ENCODE measurements at regions not wholly inside any gene's neighbourhood (a gene's known extent, or its start where the extent isn't known, plus 50 kb on each side); places are given as distances from the start of the nearest gene placed in this dataset.

DNA sequence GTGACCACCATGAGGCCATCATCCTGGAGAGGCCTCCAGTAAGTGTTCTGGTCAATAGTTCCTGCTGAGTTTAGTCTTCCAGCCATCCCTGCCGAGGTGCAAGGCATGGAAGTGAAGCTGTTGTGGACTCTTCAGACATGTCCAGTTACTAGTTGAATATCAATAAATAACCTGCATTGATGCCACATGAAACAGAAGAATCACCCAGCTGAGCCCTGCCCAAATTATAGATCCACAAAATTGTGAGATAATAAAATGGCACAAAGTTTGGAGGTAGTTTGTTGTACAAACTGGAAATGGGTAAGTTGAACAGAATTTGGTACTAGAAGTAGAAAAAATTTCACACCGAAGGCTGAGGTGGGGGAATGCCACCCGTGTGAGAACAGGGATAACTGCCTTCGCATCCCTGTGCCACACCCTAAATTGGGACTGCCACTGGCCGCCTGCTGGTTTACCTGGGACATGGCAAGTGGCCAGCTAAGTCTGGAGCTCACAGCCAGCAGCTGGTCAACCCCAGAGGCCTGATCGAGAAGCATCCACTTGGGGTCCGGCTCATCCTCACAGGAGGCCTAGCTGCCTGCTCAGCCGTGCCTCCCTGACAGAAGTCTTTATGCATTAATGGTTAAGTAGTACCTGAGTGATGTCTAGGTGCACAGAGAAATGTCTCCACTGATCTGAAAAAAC lies 184.5 kb downstream of the SPRY1 start:
- H3K27ac ChIP-seq, result no peak overlapping the region
- ATAC-seq (no peak), DNase-seq (no peak)
- no peaks in the 10 kb centered on the region for H3K4me1 ChIP-seq
- no peaks in the 10 kb centered on the region for H3K27me3 ChIP-seq (ENCODE audit: insufficient read depth in 3 of 3, low read length in 2 of 3)
- no peaks in the 10 kb centered on the region for H3K36me3 ChIP-seq (ENCODE audit: insufficient read depth in 1 of 2, low read depth in 1 of 2)
- TF ChIP-seq, protein P1, sequence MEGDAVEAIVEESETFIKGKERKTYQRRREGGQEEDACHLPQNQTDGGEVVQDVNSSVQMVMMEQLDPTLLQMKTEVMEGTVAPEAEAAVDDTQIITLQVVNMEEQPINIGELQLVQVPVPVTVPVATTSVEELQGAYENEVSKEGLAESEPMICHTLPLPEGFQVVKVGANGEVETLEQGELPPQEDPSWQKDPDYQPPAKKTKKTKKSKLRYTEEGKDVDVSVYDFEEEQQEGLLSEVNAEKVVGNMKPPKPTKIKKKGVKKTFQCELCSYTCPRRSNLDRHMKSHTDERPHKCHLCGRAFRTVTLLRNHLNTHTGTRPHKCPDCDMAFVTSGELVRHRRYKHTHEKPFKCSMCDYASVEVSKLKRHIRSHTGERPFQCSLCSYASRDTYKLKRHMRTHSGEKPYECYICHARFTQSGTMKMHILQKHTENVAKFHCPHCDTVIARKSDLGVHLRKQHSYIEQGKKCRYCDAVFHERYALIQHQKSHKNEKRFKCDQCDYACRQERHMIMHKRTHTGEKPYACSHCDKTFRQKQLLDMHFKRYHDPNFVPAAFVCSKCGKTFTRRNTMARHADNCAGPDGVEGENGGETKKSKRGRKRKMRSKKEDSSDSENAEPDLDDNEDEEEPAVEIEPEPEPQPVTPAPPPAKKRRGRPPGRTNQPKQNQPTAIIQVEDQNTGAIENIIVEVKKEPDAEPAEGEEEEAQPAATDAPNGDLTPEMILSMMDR (IDR thresholded peaks at IDR 0.05), result no peak
- WGBS, 3 donors, result 94 to 96% (median 94%) methylated on average over 8 of the region's 8 CpGs
- H3K9me3 ChIP-seq, result peaks cover 15% of the 10 kb centered on the region
- intact Hi-C loops (cut with DNase I), result no loop called here
- H3K4me3 ChIP-seq, result no peak overlapping the region

GRCh38 chr4:123581802-123582201 lies 185.2 kb downstream of the SPRY1 start:
- no peaks in the 10 kb centered on the region for H3K27me3 ChIP-seq (ENCODE audit: insufficient read depth in 3 of 3, low read length in 2 of 3)
- TF ChIP-seq, protein P1 (IDR thresholded peaks at IDR 0.05), result no peak
- H3K9me3 ChIP-seq, result peaks cover 15% of the 10 kb centered on the region
- H3K4me1 ChIP-seq, result no peaks in the 10 kb centered on the region
- no peak for DNase-seq
- H3K36me3 ChIP-seq (ENCODE audit: insufficient read depth in 1 of 2, low read depth in 1 of 2), result no peaks in the 10 kb centered on the region
- no peak for ATAC-seq
- 96 to 99% (median 97%) methylated on average over 3 of the region's 3 CpGs for WGBS, 3 donors
- intact Hi-C loops (cut with DNase I), result no loop called here
- no peak overlapping the region for H3K27ac ChIP-seq
- no peak overlapping the region for H3K4me3 ChIP-seq

GRCh38 chr4:123583043-123583442 lies 186.4 kb downstream of the SPRY1 start:
- ATAC-seq (no peak), DNase-seq (no peak)
- Histone ChIP-seq H3K4me3 (no peak overlapping the region), H3K4me1 (no peaks in the 10 kb centered on the region), H3K9me3 (peaks cover 15% of the 10 kb centered on the region), H3K27ac (no peak overlapping the region), H3K27me3 (ENCODE audit: insufficient read depth in 3 of 3, low read length in 2 of 3) (no peaks in the 10 kb centered on the region), H3K36me3 (ENCODE audit: insufficient read depth in 1 of 2, low read depth in 1 of 2) (no peaks in the 10 kb centered on the region)
- TF ChIP-seq, protein P1 (IDR thresholded peaks at IDR 0.05), result no peak
- 89 to 95% (median 93%) methylated on average over 2 of the region's 2 CpGs for WGBS, 3 donors
- intact Hi-C loops (cut with DNase I), result no loop called here

DNA sequence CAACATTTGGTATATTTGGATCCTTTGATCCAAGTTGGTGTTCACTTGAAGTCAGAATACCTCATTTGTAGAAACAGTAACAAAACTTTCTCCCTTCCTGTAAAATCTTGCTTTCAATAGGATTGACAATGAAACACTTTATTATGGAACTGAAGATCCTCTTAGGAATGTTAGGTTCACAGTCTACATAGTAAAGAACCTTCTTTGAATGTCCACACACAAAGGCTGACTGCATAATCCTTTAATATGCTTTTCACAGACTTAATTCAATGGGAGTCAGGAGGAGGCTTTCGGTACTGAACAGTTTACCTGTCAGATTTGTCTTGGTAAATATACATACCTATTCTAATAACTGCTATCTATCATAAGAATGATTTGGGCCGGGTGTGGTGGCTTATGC lies 188.5 kb downstream of the SPRY1 start:
- H3K9me3 ChIP-seq, result peaks cover 10% of the 10 kb centered on the region
- 92 to 98% (median 97%) methylated on average over 2 of the region's 2 CpGs for WGBS, 3 donors
- intact Hi-C loops (cut with DNase I), result loop anchor here in 1 of 2 donors (5.0 kb wide), 1 partner anchor 242 kb away; no protein-coding TSS in a partner anchor
- no peak for ATAC-seq
- no peak for DNase-seq
- H3K36me3 ChIP-seq (ENCODE audit: insufficient read depth in 1 of 2, low read depth in 1 of 2), result no peaks in the 10 kb centered on the region
- TF ChIP-seq, protein P1 (IDR thresholded peaks at IDR 0.05), result no peak
- H3K4me1 ChIP-seq, result peaks cover 13% of the 10 kb centered on the region
- H3K27me3 ChIP-seq (ENCODE audit: insufficient read depth in 3 of 3, low read length in 2 of 3), result no peaks in the 10 kb centered on the region
- H3K4me3 ChIP-seq, result no peak overlapping the region
- H3K27ac ChIP-seq, result no peak overlapping the region

Measured in psoas muscle (tissue), 7 donors.